K562 (cell line): ENCODE measurements at regions not wholly inside any gene's neighbourhood (a gene's known extent, or its start where the extent isn't known, plus 50 kb on each side); places are given as distances from the start of the nearest gene placed in this dataset.

Source experiments
- ATAC-seq: fragments of 200-7000 bp; cut with Tn5 transposase; 3 replicates; pipeline ENCODE4 v1.9.1; 2020; ENCODE audit warnings: moderate library complexity
- BruUV-seq: library from RNA; stranded (reverse); fragments of 400-500 nt; replicated peaks from 2 replicates; lab custom pipeline; 2021; lab: Mats Ljungman, UMichigan
- CTCF ChIA-PET: fragments of 300-600 bp; formaldehyde crosslinking; extraction: SDS; loops from one replicate; lab custom pipeline; 2021; ENCODE audit warnings: low intra/inter-chr PET ratio; lab: Yijun Ruan, JAX
- POLR2A ChIA-PET: fragments of 300-600, 350-650 bp; sonication (Branson Sonifier 250); formaldehyde crosslinking; extraction: SDS; loops from one replicate; lab custom pipeline; 2021; ENCODE audit warnings: antibody characterized with exemption, inconsistent platforms; lab: Yijun Ruan, JAX
- DNase-seq, 4 experiments: peaks; one replicate each; pipeline versions ENCODE4 v3.0.0 to v3.0.0-alpha.2; 2011 to 2018; ENCODE audit warnings: low spot score in 3 of 4, mixed read lengths in 3 of 4; ENCODE audit errors: extremely low read depth in 1 of 4
- FAIRE-seq: peaks from 2 replicates; lab custom pipeline; 2011; peaks lifted over from hg19 to GRCh38; lab: Jason Lieb, UNC
- H2AFZ ChIP-seq: 2 replicates; pipeline ENCODE4 v1.6.0; 2011; ENCODE audit warnings: low read depth, low read length, control low read depth, inconsistent platforms
- H3K27ac ChIP-seq: fragments of 200-600 bp; 3 replicates; pipeline ENCODE4 v1.8.0; 2011; ENCODE audit warnings: low read depth, mild to moderate bottlenecking, control low read depth, inconsistent platforms, low read length, moderate library complexity, mixed read lengths; ENCODE audit errors: extremely low read depth
- H3K27me3 ChIP-seq, 2 experiments: fragments of 300-600 bp in 1 of 2; 2 replicates in 1 of 2; 3 replicates in 1 of 2; pipeline versions ENCODE4 v1.6.0 to v1.8.0; 2011; ENCODE audit warnings: inconsistent platforms in 2 of 2, low read length in 2 of 2, mild to moderate bottlenecking in 1 of 2, mixed read lengths in 1 of 2, moderate library complexity in 1 of 2; ENCODE audit not compliant: control insufficient read depth in 2 of 2, insufficient read depth in 2 of 2
- H3K36me3 ChIP-seq: fragments of 300-600 bp; 3 replicates; pipeline ENCODE4 v1.8.0; 2011; ENCODE audit warnings: mild to moderate bottlenecking, low read length, inconsistent platforms; ENCODE audit not compliant: control insufficient read depth, insufficient read depth
- H3K4me1 ChIP-seq, 2 experiments: fragments of 200-600 bp in 1 of 2; replicated peaks in 1 of 2; 2 replicates in 1 of 2; 3 replicates in 1 of 2; pipeline versions ENCODE4 v1.5.1 to v1.8.0; 2011; ENCODE audit warnings: inconsistent platforms in 2 of 2, low read length in 2 of 2, mild to moderate bottlenecking in 1 of 2, mixed read lengths in 1 of 2, moderate library complexity in 1 of 2; ENCODE audit not compliant: control insufficient read depth in 2 of 2, insufficient read depth in 2 of 2
- H3K4me2 ChIP-seq: 2 replicates; pipeline ENCODE4 v1.6.1; 2011; ENCODE audit warnings: low read length, control low read depth, inconsistent platforms, mixed read lengths; ENCODE audit not compliant: insufficient read depth
- H3K4me3 ChIP-seq: fragments of 200-600 bp; sonication (generic), shearing (Covaris generic); 2 replicates; pipeline ENCODE4 v1.5.1; 2016; ENCODE audit warnings: control low read depth, inconsistent platforms
- H3K79me2 ChIP-seq: fragments of 200-600 bp; 3 replicates; pipeline ENCODE4 v1.8.0; 2011; ENCODE audit warnings: low read length, inconsistent platforms; ENCODE audit not compliant: control insufficient read depth, insufficient read depth
- H3K9ac ChIP-seq, 2 experiments: 2 replicates each; pipeline versions ENCODE4 v1.6.0 to v1.6.1; 2011; ENCODE audit warnings: low read depth in 2 of 2, low read length in 2 of 2, control low read depth in 1 of 2, inconsistent platforms in 1 of 2, mild to moderate bottlenecking in 1 of 2, mixed read lengths in 1 of 2; ENCODE audit not compliant: insufficient read depth in 1 of 2
- H3K9me1 ChIP-seq: one replicate; pipeline ENCODE4 v1.6.0; 2011; ENCODE audit warnings: inconsistent platforms, mild to moderate bottlenecking, low read length, moderate library complexity; ENCODE audit not compliant: control insufficient read depth, insufficient read depth
- H3K9me3 ChIP-seq: replicated peaks from 2 replicates; pipeline ENCODE4 v1.5.1; 2011; ENCODE audit warnings: low read depth, low read length, inconsistent platforms; ENCODE audit not compliant: control insufficient read depth, insufficient read depth
- H4K20me1 ChIP-seq: replicated peaks from 2 replicates; pipeline ENCODE4 v1.6.1; 2011; ENCODE audit warnings: low read length, inconsistent platforms, mixed read lengths; ENCODE audit not compliant: control insufficient read depth, insufficient read depth
- CLOCK ChIP-seq: fragments of 250-450 bp; sonication (Bioruptor Pico); IDR thresholded peaks from 2 replicates; pipeline ENCODE4 v1.4.0; 2020; ENCODE audit warnings: mild to moderate bottlenecking, moderate library complexity, borderline replicate concordance
- MTA3 ChIP-seq: fragments of 450-650 bp; formaldehyde crosslinking; IDR thresholded peaks from 2 replicates; pipeline ENCODE4 v1.6.1; 2017; ENCODE audit warnings: mild to moderate bottlenecking, borderline replicate concordance
- RNF219 ChIP-seq: fragments of 250-450 bp; sonication (Bioruptor Pico); IDR thresholded peaks from 2 replicates; pipeline ENCODE4 v1.5.0; 2022; ENCODE audit warnings: mild to moderate bottlenecking
- STAT5A ChIP-seq: IDR thresholded peaks from 2 replicates; pipeline ENCODE4 v1.6.1; 2012; ENCODE audit warnings: low read length, inconsistent platforms, borderline replicate concordance
- WGBS: fragments of 100-300 bp; shearing (Covaris generic); methylation state at CpG from one replicate; pipeline ENCODE4 v1.1.6; 2016; ENCODE audit warnings: low coverage, mixed read lengths; ENCODE audit not compliant: insufficient coverage; ENCODE audit errors: missing lambda C conversion rate; 5-methylcytosine and 5-hydroxymethylcytosine counted together
- in situ Hi-C: fragments of 300-500 bp; cut with MboI; formaldehyde crosslinking; loops from 4 replicates; pipeline ENCODE4 v1.15.0; 2018; ENCODE audit warnings: inconsistent platforms, mixed read lengths
- intact Hi-C: fragments of 100-400 bp; cut with micrococcal nuclease; formaldehyde crosslinking; loops from 2 replicates; pipeline ENCODE4 v1.14.2; 2022

- WGBS, result 0% methylated on average over 4 of the region's 4 CpGs
Observed at GRCh38 chr9:106600955-106601560, 261.9 kb upstream of the ZNF462 start.

More at GRCh38 chr9:106600955-106601560, 261.9 kb upstream of the ZNF462 start:
- Histone ChIP-seq H3K27ac (no peak overlapping the region), H3K36me3 (no peaks in the 10 kb centered on the region), H3K79me2 (no peaks in the 10 kb centered on the region), H3K9me3 (no peaks in the 10 kb centered on the region; the same call in 1 of the 2 replicates), H4K20me1 (no peaks in the 10 kb centered on the region), H3K4me1 (no peaks in the 10 kb centered on the region), H3K4me3 (no peak overlapping the region), H3K4me2 (no peak overlapping the region), H3K27me3 (no peaks in the 10 kb centered on the region), H3K9me1 (no peaks in the 10 kb centered on the region), H3K9ac (no peak overlapping the region), H2AFZ (no peak overlapping the region)
- ChIA-PET POLR2A (no interaction called here), CTCF (no interaction called here)
- intact Hi-C loops (no loop called here), in situ Hi-C loops (no loop called here)
- ATAC-seq (no peak), DNase-seq (no peak), FAIRE-seq (no peak)
- BruUV-seq, result no TSS peak
- TF ChIP-seq MTA3 (no peak), STAT5A (no peak), CLOCK (CRISPR knock-in tag) (no peak), RNF219 (CRISPR knock-in tag) (no peak)
